Prostate gland (tissue), 2 donors: ENCODE measurements at regions not wholly inside any gene's neighbourhood (a gene's known extent, or its start where the extent isn't known, plus 50 kb on each side); places are given as distances from the start of the nearest gene placed in this dataset.

Experiments used
- DNase-seq: peaks from one replicate; pipeline ENCODE4 v3.0.0-alpha.2; 2019; ENCODE audit warnings: low spot score
- H3K27ac ChIP-seq, 2 donors: fragments of 200-600 bp; sonication (generic); 2 replicates each; pipeline ENCODE4 v1.5.1; 2017 to 2019
- H3K27me3 ChIP-seq: fragments of 200-600 bp; sonication (generic); replicated peaks from 2 replicates; pipeline ENCODE4 v1.5.1; 2019; ENCODE audit not compliant: insufficient read depth
- H3K36me3 ChIP-seq, 2 donors: fragments of 200-600 bp; sonication (generic); 1 replicate in 1 of 2; 2 replicates in 1 of 2; pipeline versions ENCODE4 v1.5.1 to v1.8.1; 2017 to 2019
- H3K4me1 ChIP-seq: fragments of 200-600 bp; sonication (generic); replicated peaks from 2 replicates; pipeline ENCODE4 v1.5.1; 2019
- H3K4me3 ChIP-seq, 2 donors: fragments of 200-600 bp; sonication (generic); 2 replicates each; pipeline ENCODE4 v1.5.1; 2017 to 2019
- H3K9me3 ChIP-seq: fragments of 200-600 bp; sonication (generic); 2 replicates; pipeline ENCODE4 v1.5.1; 2017
- POLR2A ChIP-seq: fragments of 450-650 bp; IDR thresholded peaks from one replicate; pipeline ENCODE4 v1.6.1; 2016; ENCODE audit warnings: antibody characterized with exemption, mild to moderate bottlenecking
- POLR2AphosphoS5 ChIP-seq: sonication (generic); formaldehyde crosslinking; IDR thresholded peaks from one replicate; pipeline ENCODE4 v1.6.1; 2017; ENCODE audit warnings: antibody characterized with exemption
- WGBS: methylation state at CpG from one replicate; pipeline ENCODE4 v1.1.5; 2018; 5-methylcytosine and 5-hydroxymethylcytosine counted together
- intact Hi-C: fragments of 100-400 bp; cut with DNase I; formaldehyde crosslinking; loops from one replicate; pipeline ENCODE4 v1.14.2; 2022
- TF ChIP-seq, protein P1 (sequence below), 4 experiments: fragments of 200-600 bp in 2 of 4; fragments of 450-650 bp in 2 of 4; sonication (generic) in 2 of 4; IDR thresholded peaks; 1 replicate in 3 of 4; 2 replicates in 1 of 4; pipeline ENCODE4 v1.5.1; 2016 to 2019; ENCODE audit warnings: antibody characterized with exemption in 4 of 4, mild to moderate bottlenecking in 2 of 4, moderate library complexity in 2 of 4

DNA sequence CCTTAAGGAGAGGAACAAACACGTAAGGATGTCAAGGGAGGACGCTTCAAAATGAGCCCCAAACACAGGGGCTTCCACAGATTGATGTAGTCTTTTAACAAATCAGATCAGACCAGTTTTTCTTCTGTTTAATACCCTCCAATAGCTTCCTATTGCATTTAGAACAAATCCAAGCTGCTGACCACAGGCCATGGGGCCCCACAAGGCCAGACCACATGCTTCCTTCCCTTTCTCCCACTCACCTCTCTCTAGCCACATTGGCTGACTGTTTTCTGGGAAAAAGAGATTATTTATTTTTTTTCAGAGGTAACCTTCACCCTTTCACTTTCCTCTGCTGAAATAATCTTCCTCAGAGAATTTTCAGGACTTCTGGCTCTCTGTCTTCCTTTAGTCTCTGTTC is 380.6 kb downstream of the SIPA1L2 start:
- no peak for DNase-seq
- WGBS = 86% methylated on average over 2 of the region's 2 CpGs
- H3K4me1 ChIP-seq = no peaks in the 10 kb centered on the region
- no peaks in the 10 kb centered on the region for H3K27me3 ChIP-seq
- no peaks in the 10 kb centered on the region for H3K36me3 ChIP-seq
- no peak for TF ChIP-seq POLR2AphosphoS5
- TF ChIP-seq, protein P1, sequence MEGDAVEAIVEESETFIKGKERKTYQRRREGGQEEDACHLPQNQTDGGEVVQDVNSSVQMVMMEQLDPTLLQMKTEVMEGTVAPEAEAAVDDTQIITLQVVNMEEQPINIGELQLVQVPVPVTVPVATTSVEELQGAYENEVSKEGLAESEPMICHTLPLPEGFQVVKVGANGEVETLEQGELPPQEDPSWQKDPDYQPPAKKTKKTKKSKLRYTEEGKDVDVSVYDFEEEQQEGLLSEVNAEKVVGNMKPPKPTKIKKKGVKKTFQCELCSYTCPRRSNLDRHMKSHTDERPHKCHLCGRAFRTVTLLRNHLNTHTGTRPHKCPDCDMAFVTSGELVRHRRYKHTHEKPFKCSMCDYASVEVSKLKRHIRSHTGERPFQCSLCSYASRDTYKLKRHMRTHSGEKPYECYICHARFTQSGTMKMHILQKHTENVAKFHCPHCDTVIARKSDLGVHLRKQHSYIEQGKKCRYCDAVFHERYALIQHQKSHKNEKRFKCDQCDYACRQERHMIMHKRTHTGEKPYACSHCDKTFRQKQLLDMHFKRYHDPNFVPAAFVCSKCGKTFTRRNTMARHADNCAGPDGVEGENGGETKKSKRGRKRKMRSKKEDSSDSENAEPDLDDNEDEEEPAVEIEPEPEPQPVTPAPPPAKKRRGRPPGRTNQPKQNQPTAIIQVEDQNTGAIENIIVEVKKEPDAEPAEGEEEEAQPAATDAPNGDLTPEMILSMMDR (IDR thresholded peaks at IDR 0.05) = no peak
- no peak for TF ChIP-seq POLR2A
- intact Hi-C loops = no loop called here
- H3K9me3 ChIP-seq = no peaks in the 10 kb centered on the region
- no peak overlapping the region for H3K27ac ChIP-seq
- no peak overlapping the region for H3K4me3 ChIP-seq

DNA sequence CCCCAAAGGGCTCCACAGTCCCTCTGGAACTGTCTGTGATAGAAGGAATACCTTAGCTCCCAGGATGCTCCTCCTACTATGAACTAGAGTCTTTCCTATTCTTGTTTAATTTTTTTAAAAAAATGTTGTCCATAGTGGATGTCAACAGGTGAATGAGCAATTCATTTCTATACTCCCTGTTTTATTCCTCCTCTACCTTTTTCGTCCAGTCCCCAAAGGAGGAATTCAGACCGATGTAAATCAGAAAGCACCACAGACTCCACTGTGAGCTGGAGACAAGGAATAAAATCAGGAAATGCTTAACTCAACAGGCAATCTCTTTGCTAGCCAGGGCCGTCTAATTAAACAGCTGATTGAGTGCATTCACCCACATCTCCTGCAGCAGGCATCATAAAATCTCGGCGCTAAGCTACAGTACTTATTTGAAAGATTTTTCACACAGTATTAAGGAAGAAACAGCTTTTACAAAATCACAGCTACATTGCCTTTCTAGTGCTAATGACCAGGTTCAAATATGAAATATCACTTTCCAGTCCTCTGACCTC is 381.6 kb downstream of the SIPA1L2 start:
- H3K36me3 ChIP-seq = no peaks in the 10 kb centered on the region
- H3K27ac ChIP-seq = no peak overlapping the region
- TF ChIP-seq POLR2A (no peak), POLR2AphosphoS5 (no peak)
- TF ChIP-seq, protein P1 (IDR thresholded peaks at IDR 0.05) = no peak
- no peaks in the 10 kb centered on the region for H3K9me3 ChIP-seq
- intact Hi-C loops = no loop called here
- no peak overlapping the region for H3K4me3 ChIP-seq
- WGBS = 33% methylated on average over 5 of the region's 5 CpGs
- H3K27me3 ChIP-seq = no peaks in the 10 kb centered on the region
- no peaks in the 10 kb centered on the region for H3K4me1 ChIP-seq
- no peak for DNase-seq

DNA sequence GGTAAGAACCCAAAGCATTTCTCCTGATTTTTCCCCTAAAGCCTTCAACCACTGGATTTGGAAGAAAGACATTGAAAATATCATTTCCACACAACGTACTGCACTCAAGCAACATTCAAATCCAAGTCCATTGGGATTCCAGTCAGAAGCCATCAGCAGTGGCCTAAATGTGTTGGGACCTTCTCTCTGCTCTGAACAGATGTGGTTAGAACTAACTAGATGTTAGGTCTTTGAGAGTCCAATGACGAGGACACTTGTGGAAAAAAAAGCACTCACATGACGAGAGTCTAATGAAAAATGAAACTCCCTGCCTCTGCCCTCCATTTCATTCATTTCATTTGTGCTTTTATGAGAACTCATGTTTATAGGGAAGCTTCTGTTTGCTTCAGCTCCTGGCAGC is 382.3 kb downstream of the SIPA1L2 start:
- 22% methylated on average over 3 of the region's 3 CpGs for WGBS
- Histone ChIP-seq H3K27me3 (no peaks in the 10 kb centered on the region), H3K36me3 (no peaks in the 10 kb centered on the region), H3K9me3 (no peaks in the 10 kb centered on the region), H3K4me1 (no peaks in the 10 kb centered on the region), H3K4me3 (no peak overlapping the region), H3K27ac (no peak overlapping the region)
- intact Hi-C loops = no loop called here
- TF ChIP-seq POLR2AphosphoS5 (peak; percentile 85), POLR2A (no peak)
- TF ChIP-seq, protein P1 (IDR thresholded peaks at IDR 0.05) = no peak
- DNase-seq = peak; percentile 39

DNA sequence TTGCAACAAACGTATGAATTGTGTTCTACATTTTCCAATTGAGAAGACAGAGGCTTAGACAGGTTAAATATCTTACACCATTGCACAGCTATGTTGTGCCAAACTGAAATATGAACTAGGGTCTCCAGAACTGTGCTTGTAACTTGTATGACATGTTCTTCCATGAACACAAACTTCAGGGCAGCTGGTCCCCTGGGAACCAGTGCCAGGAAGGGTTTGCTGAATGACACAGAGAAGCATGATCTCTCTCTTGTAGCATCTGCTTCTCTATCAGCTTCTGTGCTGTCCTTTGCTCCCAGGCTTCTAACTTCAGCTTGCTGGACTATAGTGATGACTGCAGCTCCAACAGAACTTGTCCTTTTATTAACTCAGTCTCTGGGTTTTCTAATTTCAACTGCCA is 385.5 kb downstream of the SIPA1L2 start:
- Histone ChIP-seq H3K9me3 (no peaks in the 10 kb centered on the region), H3K27me3 (no peaks in the 10 kb centered on the region), H3K4me1 (no peaks in the 10 kb centered on the region), H3K27ac (no peak overlapping the region), H3K36me3 (no peaks in the 10 kb centered on the region), H3K4me3 (no peak overlapping the region)
- WGBS = 85% methylated on average over 1 of the region's 1 CpG
- intact Hi-C loops = no loop called here
- no peak for DNase-seq
- no peak for TF ChIP-seq POLR2AphosphoS5
- TF ChIP-seq, protein P1 (IDR thresholded peaks at IDR 0.05) = no peak
- no peak for TF ChIP-seq POLR2A

DNA sequence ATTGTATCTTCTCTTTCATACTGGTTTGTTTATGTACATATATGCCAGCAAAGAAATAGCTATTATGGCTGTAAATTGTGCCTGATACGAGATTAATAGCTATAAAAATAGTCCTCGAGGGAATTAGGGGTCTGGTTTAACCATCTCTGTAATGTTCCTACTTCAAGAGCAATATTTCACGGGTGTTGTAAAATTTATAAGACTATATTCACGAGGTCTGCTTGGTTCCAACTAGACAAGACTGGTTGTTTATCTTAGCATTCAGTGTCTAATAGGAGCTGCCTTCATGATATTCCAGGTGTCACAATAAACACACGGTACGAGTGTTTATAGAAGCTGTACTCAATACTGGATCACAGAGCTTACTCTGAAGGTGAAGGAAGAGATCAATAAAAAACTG is 389.9 kb downstream of the SIPA1L2 start:
- Histone ChIP-seq H3K36me3 (no peaks in the 10 kb centered on the region), H3K9me3 (no peaks in the 10 kb centered on the region), H3K27ac (no peak overlapping the region), H3K4me3 (no peak overlapping the region), H3K27me3 (no peaks in the 10 kb centered on the region), H3K4me1 (no peaks in the 10 kb centered on the region)
- intact Hi-C loops = no loop called here
- DNase-seq = no peak
- TF ChIP-seq POLR2A (no peak), POLR2AphosphoS5 (no peak)
- TF ChIP-seq, protein P1 (IDR thresholded peaks at IDR 0.05) = no peak
- 14% methylated on average over 6 of the region's 6 CpGs for WGBS
